ENCODE measurements at regions not wholly inside any gene's neighbourhood (a gene's known extent, or its start where the extent isn't known, plus 50 kb on each side); places are given as distances from the start of the nearest gene placed in this dataset.

GRCh38 chr3:144128108-144128892 is 156.7 kb downstream of the DIPK2A start:
- intact Hi-C loops (cut with DNase I) = no loop called here
- DNase-seq = no peak

DNA sequence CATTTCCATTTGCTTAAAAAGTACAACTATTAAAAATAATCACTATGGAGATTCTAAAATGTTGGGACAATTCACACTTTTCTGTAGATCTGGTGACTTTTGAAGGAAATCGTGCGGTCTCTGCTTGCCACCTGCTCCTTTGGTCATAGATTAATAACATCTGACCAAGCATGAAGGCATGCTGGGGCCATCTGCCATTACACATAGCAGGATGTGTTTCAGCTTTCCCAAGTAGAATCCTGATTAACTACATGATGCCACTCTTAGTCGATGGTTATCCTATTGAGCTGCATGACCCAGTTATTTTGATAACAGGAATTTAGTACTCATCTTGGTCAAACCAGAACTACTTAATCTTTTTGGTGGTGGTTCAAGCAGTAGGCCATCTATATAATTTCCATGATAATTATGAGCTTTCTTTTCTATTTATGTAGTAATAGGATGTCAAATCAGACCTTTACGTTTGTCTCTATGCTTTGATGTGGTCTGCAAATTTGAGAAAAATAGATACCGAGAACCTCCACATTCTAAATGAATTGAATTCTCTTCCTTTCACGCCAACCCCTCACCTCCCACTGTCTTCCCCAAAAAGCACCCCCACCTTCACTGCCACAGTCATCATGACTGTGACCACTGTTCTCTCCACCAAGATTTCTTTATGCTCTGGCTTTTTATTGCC is 158.1 kb downstream of the DIPK2A start:
- no peak for DNase-seq
- intact Hi-C loops (cut with DNase I) = no loop called here

DNA sequence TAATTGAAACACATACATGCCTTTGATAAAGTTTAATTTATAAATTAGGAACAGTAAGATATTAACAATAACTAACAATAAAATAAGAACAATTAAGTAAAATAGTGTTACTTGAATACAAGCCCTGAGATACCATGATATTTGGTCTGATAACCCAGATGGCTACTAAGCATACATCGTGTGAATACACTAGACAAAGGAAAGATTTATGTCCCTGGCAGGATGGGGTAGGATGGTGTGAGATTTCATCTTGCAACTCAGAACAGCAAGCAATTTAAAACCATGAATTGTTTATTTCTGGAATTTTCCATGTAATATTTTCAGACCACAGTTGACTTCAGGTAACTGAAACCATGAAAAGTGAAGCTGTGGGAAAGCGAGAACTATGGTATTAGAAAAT is 169.5 kb downstream of the DIPK2A start:
- intact Hi-C loops (cut with DNase I) = no loop called here

DNA sequence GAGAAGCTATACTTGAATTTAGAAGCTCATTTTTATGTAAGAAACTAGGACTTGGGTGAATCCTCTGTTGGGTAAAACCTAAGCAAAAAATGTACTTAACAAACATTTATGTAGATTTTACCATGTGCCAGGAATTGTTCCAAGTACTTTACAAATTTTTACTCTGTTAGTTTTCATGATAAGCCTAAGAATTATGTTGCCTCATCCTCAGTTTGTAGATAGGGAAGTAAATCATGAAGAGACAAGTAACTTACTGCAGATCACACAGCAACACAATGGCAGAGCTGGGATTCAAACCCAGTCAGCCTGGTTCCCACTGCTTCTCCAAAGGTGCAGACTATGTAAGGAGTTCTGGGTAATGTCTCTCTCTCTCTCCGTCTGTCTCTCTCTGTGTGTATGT is 169.9 kb downstream of the DIPK2A start:
- intact Hi-C loops (cut with DNase I) = no loop called here
- no peak for DNase-seq

More for the DNA sequence above, 169.5 kb downstream of the DIPK2A start:
- no peak for DNase-seq

DNA sequence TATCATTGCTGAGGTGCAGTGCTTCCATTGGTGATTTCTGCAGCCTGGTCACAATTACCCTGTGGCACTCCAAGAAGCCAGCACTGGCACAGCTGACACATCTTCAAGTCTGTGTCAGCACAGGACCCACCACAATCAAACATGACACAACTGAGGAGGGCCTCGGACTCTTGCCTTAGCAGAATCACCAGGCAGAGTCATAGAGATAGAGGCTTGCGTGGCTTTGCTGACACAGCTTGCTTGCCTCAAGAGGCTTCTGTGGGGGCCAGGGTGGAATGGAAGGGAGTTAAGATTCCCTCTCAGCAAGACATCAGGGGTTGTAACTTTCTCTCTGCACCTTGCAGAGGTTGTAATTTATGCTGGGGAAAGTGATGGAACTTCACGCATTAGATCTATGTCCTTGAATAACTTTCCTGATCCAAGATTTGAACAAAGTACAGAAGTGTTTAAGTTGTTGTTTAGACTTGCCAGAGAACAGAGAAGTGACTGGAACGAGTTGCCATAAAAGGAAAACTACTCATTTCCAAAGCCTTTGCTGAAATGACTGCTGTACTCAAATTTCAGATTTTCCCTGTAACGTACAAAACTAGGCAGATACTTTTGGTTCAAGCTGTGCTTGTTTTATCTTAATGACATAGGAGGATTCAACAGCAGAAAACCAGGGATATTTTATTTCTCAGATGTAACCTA is 170.7 kb downstream of the DIPK2A start:
- no peak for DNase-seq

GRCh38 chr3:144148356-144148755 is 176.7 kb downstream of the DIPK2A start:
- intact Hi-C loops (cut with DNase I) = no loop called here

More for the DNA sequence above, 170.7 kb downstream of the DIPK2A start:
- intact Hi-C loops (cut with DNase I) = no loop called here

GRCh38 chr3:144151983-144152382 is 180.4 kb downstream of the DIPK2A start:
- intact Hi-C loops (cut with DNase I) = no loop called here
- DNase-seq = no peak

More at GRCh38 chr3:144148356-144148755, 176.7 kb downstream of the DIPK2A start:
- DNase-seq = no peak

- intact Hi-C loops (cut with DNase I) = no loop called here
- DNase-seq = no peak
Observed at GRCh38 chr3:144160627-144161026, 189.0 kb downstream of the DIPK2A start.

- intact Hi-C loops (cut with DNase I) = no loop called here
Observed at GRCh38 chr3:144162042-144162441, 190.4 kb downstream of the DIPK2A start.

DNA sequence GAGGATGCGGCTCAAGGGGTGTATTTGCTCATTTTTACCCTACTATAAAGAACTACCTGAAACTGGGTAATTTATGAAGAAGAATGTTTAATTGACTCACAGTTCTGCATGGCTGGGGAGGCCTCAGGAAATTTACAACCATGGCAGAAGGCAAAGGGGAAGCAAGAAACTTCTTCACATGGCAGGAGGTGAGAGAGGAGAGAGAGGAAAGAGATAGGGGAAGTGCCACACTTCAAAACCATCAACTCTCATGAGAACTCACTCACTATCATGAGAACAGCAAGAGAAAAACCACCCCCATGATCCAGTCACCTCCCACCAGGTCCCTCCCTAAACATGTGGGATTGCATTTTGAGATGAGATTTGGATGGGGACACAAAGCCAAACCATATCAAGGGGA is 192.7 kb downstream of the DIPK2A start:
- no peak for DNase-seq
- intact Hi-C loops (cut with DNase I) = no loop called here

More at GRCh38 chr3:144162042-144162441, 190.4 kb downstream of the DIPK2A start:
- DNase-seq = no peak

GRCh38 chr3:144165482-144165881 is 193.9 kb downstream of the DIPK2A start:
- intact Hi-C loops (cut with DNase I) = no loop called here
- no peak for DNase-seq

DNA sequence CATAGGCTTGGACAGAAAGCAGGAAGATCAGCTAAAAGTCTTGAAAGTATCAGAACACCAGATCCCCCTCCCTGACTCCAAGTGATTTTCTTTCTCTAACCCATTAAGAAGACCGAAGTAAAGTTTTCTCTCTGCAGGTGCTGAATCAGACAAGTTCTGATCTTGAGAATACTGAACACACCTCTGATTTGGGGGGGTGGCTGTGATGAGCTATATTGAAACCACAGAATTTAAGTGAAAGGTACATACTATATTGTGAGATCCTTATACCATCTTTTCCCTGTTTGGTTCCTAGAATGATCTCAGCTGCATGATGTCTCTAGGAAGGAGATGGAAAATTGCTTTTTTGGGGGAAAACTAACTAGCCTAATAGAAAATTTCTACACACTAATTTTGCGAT is 196.0 kb downstream of the DIPK2A start:
- intact Hi-C loops (cut with DNase I) = no loop called here

GRCh38 chr3:144173491-144173890 is 201.9 kb downstream of the DIPK2A start:
- no peak for DNase-seq

More for the DNA sequence above, 196.0 kb downstream of the DIPK2A start:
- no peak for DNase-seq

DNA sequence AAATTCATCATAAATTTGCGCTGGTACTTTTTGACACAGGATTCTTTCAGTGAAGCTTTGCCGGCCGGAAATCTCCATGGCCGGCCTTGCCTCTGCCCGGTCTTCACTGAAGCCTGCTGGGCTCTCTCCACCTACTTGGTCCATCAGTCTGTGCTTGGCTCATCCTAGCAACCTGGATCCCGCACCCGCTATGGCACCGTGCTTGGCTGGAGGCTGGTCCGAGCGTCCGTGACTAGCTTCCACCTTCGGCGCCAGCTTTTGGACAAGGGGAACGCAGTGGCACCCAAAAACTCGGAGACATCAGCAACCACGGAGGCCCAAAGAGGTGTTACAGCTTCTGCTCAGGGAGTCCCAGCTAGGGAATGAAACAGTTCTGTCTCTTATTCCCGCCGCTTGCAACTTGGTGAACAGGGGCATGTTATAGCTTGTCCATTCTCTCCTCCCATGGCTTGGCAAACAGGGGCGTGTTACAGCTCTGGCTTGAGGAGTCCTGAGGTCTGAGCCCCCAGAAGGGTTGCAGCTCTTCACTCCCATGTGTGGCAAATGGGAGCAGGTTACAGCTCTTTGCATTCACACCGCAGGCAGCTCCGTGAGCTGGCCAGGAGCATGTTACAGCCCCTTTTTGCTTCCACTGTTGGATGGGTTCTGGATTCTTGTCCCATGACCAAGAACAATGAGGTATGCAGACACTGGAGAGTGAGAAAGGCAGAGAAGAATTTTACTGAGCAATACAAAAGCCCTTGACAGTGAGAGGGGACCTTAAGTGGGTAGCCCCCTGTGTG is 204.2 kb downstream of the DIPK2A start:
- peak in 2 of 10 donors; percentile 57 to 79 for DNase-seq
- intact Hi-C loops (cut with DNase I) = no loop called here

More at GRCh38 chr3:144173491-144173890, 201.9 kb downstream of the DIPK2A start:
- intact Hi-C loops (cut with DNase I) = no loop called here

GRCh38 chr3:144177649-144178048 is 206.0 kb downstream of the DIPK2A start:
- no peak for DNase-seq
- intact Hi-C loops (cut with DNase I) = no loop called here

GRCh38 chr3:144178607-144179006 is 207.0 kb downstream of the DIPK2A start:
- intact Hi-C loops (cut with DNase I) = no loop called here
- DNase-seq = no peak

DNA sequence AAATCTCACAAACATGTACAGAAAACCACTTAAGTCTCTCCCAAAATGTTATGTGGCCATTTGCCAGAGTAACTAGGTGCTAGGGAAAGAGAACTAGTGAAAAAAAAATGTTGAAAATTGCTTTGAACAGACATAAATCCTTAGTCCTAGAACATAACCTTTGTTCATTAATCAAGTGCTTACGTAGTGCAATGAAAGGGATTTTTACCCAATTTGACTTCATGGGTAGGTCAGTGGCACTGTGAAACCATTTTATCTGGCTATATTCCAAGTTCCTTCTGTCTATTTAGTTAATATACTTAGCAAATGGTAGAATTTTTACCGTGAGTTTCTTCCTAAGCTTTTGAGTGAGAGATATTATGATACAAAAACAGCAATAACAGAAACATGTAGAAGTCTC is 209.4 kb downstream of the DIPK2A start:
- no peak for DNase-seq
- intact Hi-C loops (cut with DNase I) = no loop called here

DNA sequence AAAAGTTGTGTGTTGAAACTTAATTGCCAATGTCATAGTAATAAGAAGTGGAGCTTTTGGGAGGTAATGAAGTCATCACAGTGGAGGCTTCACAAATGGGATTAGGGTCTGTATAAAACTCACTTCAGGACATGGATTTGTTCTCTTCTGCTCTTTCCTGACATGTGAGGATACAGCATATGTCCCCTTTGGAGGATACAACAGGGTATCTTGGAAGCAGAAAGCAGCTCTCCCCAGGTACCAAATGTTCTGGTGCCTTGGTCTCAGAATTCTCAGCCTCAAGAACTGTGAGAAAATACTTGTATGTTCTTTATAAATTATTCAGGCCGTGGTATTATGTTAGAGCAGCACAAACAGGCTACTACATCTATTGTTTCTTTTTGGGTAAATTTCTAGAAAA is 210.9 kb downstream of the DIPK2A start:
- no peak for DNase-seq
- intact Hi-C loops (cut with DNase I) = no loop called here

GRCh38 chr3:144185276-144185675 is 213.7 kb downstream of the DIPK2A start:
- intact Hi-C loops (cut with DNase I) = no loop called here
- DNase-seq = no peak

DNA sequence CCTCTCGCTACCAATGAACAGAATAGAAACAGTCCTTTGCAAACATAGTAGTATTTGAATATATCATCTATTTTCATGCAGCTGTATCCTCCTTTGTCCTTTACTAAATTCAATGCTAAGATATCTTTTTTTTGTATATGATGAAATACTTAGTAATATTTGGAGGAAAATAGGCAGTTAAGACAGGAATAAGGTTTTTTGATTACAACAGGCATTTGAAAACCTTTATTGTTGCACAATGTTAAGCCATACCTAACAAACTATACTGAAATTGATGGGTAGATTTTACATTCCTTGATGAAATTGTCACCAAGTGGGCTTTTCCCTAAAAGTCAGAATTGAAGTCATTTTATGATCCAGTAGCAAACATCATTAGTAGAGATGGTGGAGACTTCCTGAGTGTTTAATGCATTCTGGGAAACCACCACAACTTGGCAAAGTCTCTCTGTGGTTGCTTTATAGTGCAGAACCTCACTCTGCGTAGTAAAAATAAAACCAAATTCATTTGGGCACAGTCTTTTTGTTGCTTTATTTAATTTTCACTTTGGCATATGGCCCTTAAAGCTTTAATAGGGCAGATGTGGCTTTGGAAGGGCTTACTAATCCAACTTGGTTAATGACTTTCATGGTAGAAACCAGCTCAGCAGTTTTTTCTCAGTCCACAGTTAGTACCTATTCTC is 216.0 kb downstream of the DIPK2A start:
- intact Hi-C loops (cut with DNase I) = no loop called here
- no peak for DNase-seq
